Common myeloid progenitor, CD34-positive (primary cell): ENCODE measurements at regions not wholly inside any gene's neighbourhood (a gene's known extent, or its start where the extent isn't known, plus 50 kb on each side); places are given as distances from the start of the nearest gene placed in this dataset.

Experiments used
- CTCF ChIA-PET: fragments of 350-600 bp; sonication (Branson Sonifier 250); formaldehyde crosslinking; loops from one replicate; lab custom pipeline; 2021; ENCODE audit warnings: antibody characterized with exemption; lab: Charles Lee
- POLR2A ChIA-PET: fragments of 350-600 bp; sonication (Branson Sonifier 250); formaldehyde crosslinking; loops from one replicate; lab custom pipeline; 2021; ENCODE audit warnings: antibody characterized with exemption; lab: Charles Lee
- DNase-seq, 3 donors: peaks; one replicate each; pipeline versions ENCODE4 v3.0.0 to v3.0.0-alpha.2; 2013
- H3K27ac ChIP-seq, 2 experiments: 1 replicate in 1 of 2; 2 replicates in 1 of 2; pipeline ENCODE4 v1.7.0; 2013; ENCODE audit warnings: inconsistent platforms in 2 of 2, low read length in 2 of 2, mild to moderate bottlenecking in 2 of 2, low read depth in 1 of 2, moderate library complexity in 1 of 2; ENCODE audit not compliant: severe bottlenecking in 2 of 2, insufficient read depth in 1 of 2, poor library complexity in 1 of 2
- H3K27me3 ChIP-seq, 5 experiments: replicated peaks in 2 of 5; 1 replicate in 3 of 5; 2 replicates in 2 of 5; pipeline versions ENCODE4 v1.6.1 to v1.7.0; 2013; ENCODE audit warnings: low read length in 4 of 5, mild to moderate bottlenecking in 2 of 5, moderate library complexity in 2 of 5, inconsistent platforms in 1 of 5; ENCODE audit not compliant: insufficient read depth in 5 of 5, control insufficient read depth in 4 of 5
- H3K36me3 ChIP-seq, 4 experiments: 1 replicate in 2 of 4; 2 replicates in 2 of 4; pipeline versions ENCODE4 v1.6.1 to v1.7.0; 2013; ENCODE audit warnings: low read length in 3 of 4, control low read depth in 1 of 4, mild to moderate bottlenecking in 1 of 4; ENCODE audit not compliant: control insufficient read depth in 4 of 4, insufficient read depth in 4 of 4
- H3K4me1 ChIP-seq, 4 experiments: 1 replicate in 3 of 4; 2 replicates in 1 of 4; pipeline versions ENCODE4 v1.6.1 to v1.7.1; 2013; ENCODE audit warnings: low read length in 3 of 4, mild to moderate bottlenecking in 3 of 4, control low read depth in 1 of 4, inconsistent platforms in 1 of 4, moderate library complexity in 1 of 4; ENCODE audit not compliant: control insufficient read depth in 4 of 4, insufficient read depth in 4 of 4; ENCODE audit errors: control extremely low read depth in 1 of 4
- H3K4me3 ChIP-seq, 7 experiments: 1 replicate in 4 of 7; 2 replicates in 3 of 7; pipeline versions ENCODE4 v1.5.1 to v1.7.0; 2013; ENCODE audit warnings: mild to moderate bottlenecking in 7 of 7, low read length in 6 of 7, moderate library complexity in 6 of 7, inconsistent platforms in 2 of 7, low read depth in 2 of 7, control low read depth in 1 of 7; ENCODE audit not compliant: insufficient read depth in 4 of 7, control insufficient read depth in 1 of 7; ENCODE audit errors: extremely low read depth in 1 of 7
- H3K9me3 ChIP-seq, 5 experiments: 1 replicate in 4 of 5; 2 replicates in 1 of 5; pipeline versions ENCODE4 v1.6.1 to v1.7.1; 2013; ENCODE audit warnings: low read length in 4 of 5, mild to moderate bottlenecking in 2 of 5, inconsistent platforms in 1 of 5, low read depth in 1 of 5, moderate library complexity in 1 of 5; ENCODE audit not compliant: control insufficient read depth in 4 of 5, insufficient read depth in 2 of 5; ENCODE audit errors: control extremely low read depth in 1 of 5
- WGBS: methylation state at CpG from one replicate; pipeline ENCODE4 v1.1.5; 2013; ENCODE audit not compliant: insufficient coverage; 5-methylcytosine and 5-hydroxymethylcytosine counted together

DNA sequence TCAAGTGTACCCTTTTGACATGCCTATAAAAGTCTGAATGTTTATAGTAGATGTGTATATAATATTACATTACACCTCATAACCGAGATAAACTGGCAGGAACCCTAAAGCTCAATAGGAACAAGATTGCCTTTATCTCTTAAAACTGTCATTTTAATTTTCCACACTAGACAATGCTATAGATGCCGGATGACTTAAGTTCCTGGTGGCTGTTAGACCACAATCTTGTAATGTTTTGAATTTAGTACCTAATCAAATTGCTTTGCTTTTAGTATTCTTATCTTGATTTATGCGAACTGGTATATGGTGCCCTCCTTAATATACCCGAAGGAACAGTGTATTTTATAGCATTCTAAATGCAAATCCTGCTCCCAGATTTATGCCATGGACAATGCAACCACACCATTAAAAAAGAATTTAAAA, 1397.0 kb upstream of the ADGRL4 start:
- no peak for DNase-seq
- ChIA-PET POLR2A (no interaction called here), CTCF (no interaction called here)
- no CpG with 5 or more reads among the region's 4 CpGs for WGBS
- no peaks in the 10 kb centered on the region for H3K4me1 ChIP-seq
- H3K27me3 ChIP-seq, result no peaks in the 10 kb centered on the region
- H3K9me3 ChIP-seq, result no peaks in the 10 kb centered on the region
- H3K27ac ChIP-seq, result no peak overlapping the region
- no peak overlapping the region for H3K4me3 ChIP-seq
- no peaks in the 10 kb centered on the region for H3K36me3 ChIP-seq

GRCh38 chr1:80402625-80403024, 1396.1 kb upstream of the ADGRL4 start:
- H3K27me3 ChIP-seq, result no peaks in the 10 kb centered on the region
- H3K27ac ChIP-seq, result no peak overlapping the region
- no peak overlapping the region for H3K4me3 ChIP-seq
- POLR2A ChIA-PET, result no interaction called here
- H3K9me3 ChIP-seq, result no peaks in the 10 kb centered on the region
- no peaks in the 10 kb centered on the region for H3K36me3 ChIP-seq
- no peaks in the 10 kb centered on the region for H3K4me1 ChIP-seq
- DNase-seq, result no peak
- CTCF ChIA-PET, result no interaction called here
- whole genome bisulfite sequencing, result no CpG with 5 or more reads among the region's 3 CpGs

DNA sequence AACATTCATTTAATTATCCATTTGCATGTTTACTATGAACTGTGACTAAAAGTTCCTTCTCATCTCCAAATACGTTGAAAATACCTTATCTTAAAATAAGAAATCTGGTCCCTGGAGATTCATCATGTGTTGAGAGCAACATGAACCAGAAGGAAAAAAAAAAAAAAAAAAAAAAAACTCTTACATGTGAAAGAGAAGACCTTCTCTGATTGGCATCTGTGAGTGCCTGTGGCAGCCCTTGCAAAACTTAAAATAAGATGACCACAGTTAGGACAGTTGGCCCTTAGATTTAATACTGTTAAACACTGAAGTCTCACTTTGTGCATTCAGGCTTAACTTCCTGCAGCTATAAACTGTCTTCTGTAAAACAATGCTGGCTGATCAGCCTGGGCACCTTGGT, 1395.2 kb upstream of the ADGRL4 start:
- ChIA-PET CTCF (no interaction called here), POLR2A (no interaction called here)
- Histone ChIP-seq H3K36me3 (no peaks in the 10 kb centered on the region), H3K9me3 (no peaks in the 10 kb centered on the region), H3K4me3 (no peak overlapping the region), H3K27me3 (no peaks in the 10 kb centered on the region), H3K4me1 (no peaks in the 10 kb centered on the region), H3K27ac (no peak overlapping the region)
- DNase-seq, result no peak
- WGBS, result no CpG with 5 or more reads among the region's 1 CpG

DNA sequence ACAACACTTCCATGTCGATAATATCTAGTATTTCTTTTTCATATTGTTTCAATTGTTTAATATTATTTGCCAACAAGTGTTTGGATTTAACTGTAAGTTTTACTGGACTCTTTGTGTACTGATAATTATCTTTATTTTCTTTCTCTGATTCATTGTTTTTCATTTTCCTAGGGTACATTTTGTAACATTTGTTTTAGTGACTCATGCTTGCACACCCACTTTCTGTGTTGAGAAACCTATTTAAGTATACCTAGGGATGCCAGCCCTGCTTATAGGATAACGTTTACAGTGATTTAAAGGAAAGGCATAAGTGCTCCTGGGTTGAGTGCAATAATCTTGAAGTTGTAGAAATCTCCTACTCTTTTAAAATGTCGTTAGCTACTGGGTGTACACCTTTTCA, 1386.0 kb upstream of the ADGRL4 start:
- ChIA-PET POLR2A (no interaction called here), CTCF (no interaction called here)
- Histone ChIP-seq H3K27ac (no peak overlapping the region), H3K4me1 (no peaks in the 10 kb centered on the region), H3K9me3 (peaks cover 0 to 2% (median 0%) of the 10 kb centered on the region in 5 experiments), H3K36me3 (no peaks in the 10 kb centered on the region), H3K4me3 (no peak overlapping the region), H3K27me3 (no peaks in the 10 kb centered on the region)
- no peak for DNase-seq
- 0% methylated on average over 1 of the region's 3 CpGs for WGBS

- Histone ChIP-seq H3K4me1 (no peaks in the 10 kb centered on the region), H3K27ac (no peak overlapping the region), H3K9me3 (peaks cover 0 to 2% (median 0%) of the 10 kb centered on the region in 5 experiments), H3K36me3 (no peaks in the 10 kb centered on the region), H3K27me3 (no peaks in the 10 kb centered on the region), H3K4me3 (no peak overlapping the region)
- POLR2A ChIA-PET, result no interaction called here
- CTCF ChIA-PET, result no interaction called here
- no peak for DNase-seq
These were observed 1379.1 kb upstream of the ADGRL4 start for GRCh38 chr1:80385650-80386049.

GRCh38 chr1:80384959-80385358, 1378.4 kb upstream of the ADGRL4 start:
- H3K9me3 ChIP-seq, result peaks cover 0 to 2% (median 0%) of the 10 kb centered on the region in 5 experiments

GRCh38 chr1:80384083-80384830, 1377.7 kb upstream of the ADGRL4 start:
- Histone ChIP-seq H3K27ac (no peak overlapping the region), H3K4me1 (no peaks in the 10 kb centered on the region), H3K4me3 (no peak overlapping the region), H3K9me3 (peaks cover 0 to 2% (median 0%) of the 10 kb centered on the region in 5 experiments), H3K27me3 (no peaks in the 10 kb centered on the region), H3K36me3 (no peaks in the 10 kb centered on the region)
- ChIA-PET CTCF (no interaction called here), POLR2A (no interaction called here)
- DNase-seq, result no peak
- no CpG with 5 or more reads among the region's 1 CpG for WGBS

More at GRCh38 chr1:80384959-80385358, 1378.4 kb upstream of the ADGRL4 start:
- ChIA-PET POLR2A (no interaction called here), CTCF (no interaction called here)
- no peak for DNase-seq
- Histone ChIP-seq H3K27me3 (no peaks in the 10 kb centered on the region), H3K4me3 (no peak overlapping the region), H3K36me3 (no peaks in the 10 kb centered on the region), H3K4me1 (no peaks in the 10 kb centered on the region), H3K27ac (no peak overlapping the region)
